ENCODE measurements at regions not wholly inside any gene's neighbourhood (a gene's known extent, or its start where the extent isn't known, plus 50 kb on each side); places are given as distances from the start of the nearest gene placed in this dataset.
"Not testable (repeated sequence)": the region's sequence is repeated elsewhere in the genome, so short reads cannot be mapped to it uniquely, and the experiment has no call there.

DNA sequence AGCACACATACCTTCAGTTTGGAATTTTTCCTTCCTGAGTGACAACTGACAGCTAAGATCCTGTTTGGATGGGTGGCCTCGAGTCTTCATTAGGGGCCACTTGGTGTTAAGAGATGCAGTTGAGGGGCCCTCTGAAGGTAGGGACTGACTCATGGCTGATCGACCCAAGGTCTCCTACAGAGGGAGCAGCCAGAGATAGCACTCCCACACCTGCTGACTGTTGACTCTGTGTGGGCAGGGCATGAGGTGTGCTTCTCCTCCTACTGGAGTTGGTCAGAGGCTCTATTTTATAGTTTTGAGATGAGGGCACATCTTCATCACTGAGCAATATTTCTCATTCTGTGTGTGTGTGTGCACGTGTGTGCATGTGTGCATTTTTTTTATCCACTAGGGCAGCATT is 378.8 kb upstream of the PODXL start:
- H3K4me3 ChIP-seq (ENCODE audit: control insufficient read depth, low read depth, low read length), result no peak overlapping the region
- TF ChIP-seq, protein P1, sequence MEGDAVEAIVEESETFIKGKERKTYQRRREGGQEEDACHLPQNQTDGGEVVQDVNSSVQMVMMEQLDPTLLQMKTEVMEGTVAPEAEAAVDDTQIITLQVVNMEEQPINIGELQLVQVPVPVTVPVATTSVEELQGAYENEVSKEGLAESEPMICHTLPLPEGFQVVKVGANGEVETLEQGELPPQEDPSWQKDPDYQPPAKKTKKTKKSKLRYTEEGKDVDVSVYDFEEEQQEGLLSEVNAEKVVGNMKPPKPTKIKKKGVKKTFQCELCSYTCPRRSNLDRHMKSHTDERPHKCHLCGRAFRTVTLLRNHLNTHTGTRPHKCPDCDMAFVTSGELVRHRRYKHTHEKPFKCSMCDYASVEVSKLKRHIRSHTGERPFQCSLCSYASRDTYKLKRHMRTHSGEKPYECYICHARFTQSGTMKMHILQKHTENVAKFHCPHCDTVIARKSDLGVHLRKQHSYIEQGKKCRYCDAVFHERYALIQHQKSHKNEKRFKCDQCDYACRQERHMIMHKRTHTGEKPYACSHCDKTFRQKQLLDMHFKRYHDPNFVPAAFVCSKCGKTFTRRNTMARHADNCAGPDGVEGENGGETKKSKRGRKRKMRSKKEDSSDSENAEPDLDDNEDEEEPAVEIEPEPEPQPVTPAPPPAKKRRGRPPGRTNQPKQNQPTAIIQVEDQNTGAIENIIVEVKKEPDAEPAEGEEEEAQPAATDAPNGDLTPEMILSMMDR (IDR thresholded peaks at IDR 0.05; ENCODE audit: control insufficient read depth, insufficient read depth, low read depth, low read length, missing control alignments), result no peak
- DNase-seq (ENCODE audit: low read depth), result no peak

DNA sequence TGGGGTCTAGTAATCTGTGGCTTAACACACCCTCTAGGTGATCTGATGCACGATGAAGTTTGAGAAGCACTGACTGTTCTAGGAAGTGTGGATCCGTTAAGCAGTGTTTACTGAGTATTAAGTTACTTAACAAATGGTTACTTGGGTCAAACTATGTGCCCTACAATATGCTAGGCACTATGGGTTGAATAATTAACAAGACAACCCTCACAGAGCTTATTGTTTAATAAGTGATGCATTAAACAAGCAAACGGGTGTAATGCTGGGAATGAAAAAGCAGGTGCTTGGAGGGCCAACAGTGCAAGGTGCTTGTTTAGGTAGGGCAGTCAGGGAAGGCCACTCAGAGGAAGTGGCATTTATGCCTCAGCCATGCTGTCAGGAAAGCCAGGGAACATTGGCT is 378.0 kb upstream of the PODXL start:
- TF ChIP-seq, protein P1 (IDR thresholded peaks at IDR 0.05; ENCODE audit: control insufficient read depth, insufficient read depth, low read depth, low read length, missing control alignments), result no peak
- DNase-seq (ENCODE audit: low read depth), result no peak
- H3K4me3 ChIP-seq (ENCODE audit: control insufficient read depth, low read depth, low read length), result no peak overlapping the region

DNA sequence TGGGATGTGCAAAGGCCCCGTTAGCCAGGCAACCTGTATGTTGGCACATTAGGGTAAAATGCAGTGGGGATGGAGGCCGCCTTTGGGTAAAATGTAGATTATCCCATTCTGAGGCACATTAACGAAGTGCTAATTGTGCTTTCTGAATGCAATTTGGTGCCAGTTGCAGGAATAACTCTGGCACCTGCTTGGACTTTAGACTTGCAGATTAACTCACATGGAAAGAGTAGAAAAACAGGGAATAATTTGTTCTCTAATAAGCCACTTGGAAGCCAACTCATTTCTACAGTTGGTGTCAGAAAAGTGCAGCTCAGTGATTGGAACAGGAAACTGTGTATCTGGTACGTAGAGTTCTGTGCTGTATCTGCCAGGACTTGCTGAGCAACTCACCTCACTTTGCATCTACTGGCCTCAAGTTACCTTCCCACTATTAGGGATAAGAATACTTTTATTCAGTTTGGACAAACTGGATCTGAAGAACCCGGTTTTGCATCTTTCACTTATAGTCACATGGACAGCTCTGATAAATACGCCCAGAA is 377.4 kb upstream of the PODXL start:
- TF ChIP-seq, protein P1 (IDR thresholded peaks at IDR 0.05; ENCODE audit: control insufficient read depth, insufficient read depth, low read depth, low read length, missing control alignments), result no peak
- no peak overlapping the region for H3K4me3 ChIP-seq (ENCODE audit: control insufficient read depth, low read depth, low read length)
- DNase-seq (ENCODE audit: low read depth), result no peak

DNA sequence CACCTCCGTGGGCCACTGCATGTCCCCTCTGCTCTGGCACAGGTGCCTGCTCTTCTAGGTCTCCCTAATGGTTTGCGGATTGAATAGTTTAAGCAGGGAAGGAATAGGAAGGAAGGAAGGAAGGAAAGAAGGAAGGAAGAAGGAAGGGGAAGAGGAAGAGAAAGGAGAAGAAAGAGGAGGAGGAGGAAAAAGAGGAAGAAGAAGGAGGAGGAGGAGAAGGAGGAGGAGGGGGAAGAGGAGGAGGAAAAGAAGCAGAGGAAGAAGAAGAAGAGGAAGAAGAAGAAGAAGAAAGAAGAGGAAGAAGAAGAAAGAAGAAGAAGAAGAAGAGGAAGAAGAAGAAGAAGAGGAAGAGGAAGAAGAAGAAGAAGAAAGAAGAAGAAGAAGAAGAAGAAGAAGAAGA is 376.8 kb upstream of the PODXL start:
- H3K4me3 ChIP-seq (ENCODE audit: control insufficient read depth, low read depth, low read length); DNase-seq (ENCODE audit: low read depth): not testable (repeated sequence)

GRCh38 chr7:131932271-131932670 is 375.8 kb upstream of the PODXL start:
- TF ChIP-seq, protein P1 (IDR thresholded peaks at IDR 0.05; ENCODE audit: control insufficient read depth, insufficient read depth, low read depth, low read length, missing control alignments), result no peak
- H3K4me3 ChIP-seq (ENCODE audit: control insufficient read depth, low read depth, low read length), result no peak overlapping the region
- DNase-seq (ENCODE audit: low read depth), result no peak

GRCh38 chr7:131931370-131931769 is 374.9 kb upstream of the PODXL start:
- TF ChIP-seq, protein P1 (IDR thresholded peaks at IDR 0.05; ENCODE audit: control insufficient read depth, insufficient read depth, low read depth, low read length, missing control alignments), result no peak
- no peak for DNase-seq (ENCODE audit: low read depth)
- no peak overlapping the region for H3K4me3 ChIP-seq (ENCODE audit: control insufficient read depth, low read depth, low read length)

- DNase-seq (ENCODE audit: low read depth), result no peak
- H3K4me3 ChIP-seq (ENCODE audit: control insufficient read depth, low read depth, low read length), result no peak overlapping the region
- TF ChIP-seq, protein P1 (IDR thresholded peaks at IDR 0.05; ENCODE audit: control insufficient read depth, insufficient read depth, low read depth, low read length, missing control alignments), result no peak
Measured at GRCh38 chr7:131929632-131930031, 373.2 kb upstream of the PODXL start.

Data from AG09309 (cell line).